SK-N-SH (cell line): ENCODE measurements at regions not wholly inside any gene's neighbourhood (a gene's known extent, or its start where the extent isn't known, plus 50 kb on each side); places are given as distances from the start of the nearest gene placed in this dataset.

Experiments
- TF ChIP-seq, protein P1 (sequence below): fragments of 200-600 bp; sonication (generic); IDR thresholded peaks from 2 replicates; pipeline ENCODE4 v1.6.1; 2017; ENCODE audit warnings: antibody characterized with exemption, mild to moderate bottlenecking, moderate library complexity
- TF ChIP-seq, protein P2 (sequence below): IDR thresholded peaks from 2 replicates; pipeline ENCODE4 v1.6.1; 2012; ENCODE audit warnings: mild to moderate bottlenecking, low read depth, low read length, moderate library complexity

DNA sequence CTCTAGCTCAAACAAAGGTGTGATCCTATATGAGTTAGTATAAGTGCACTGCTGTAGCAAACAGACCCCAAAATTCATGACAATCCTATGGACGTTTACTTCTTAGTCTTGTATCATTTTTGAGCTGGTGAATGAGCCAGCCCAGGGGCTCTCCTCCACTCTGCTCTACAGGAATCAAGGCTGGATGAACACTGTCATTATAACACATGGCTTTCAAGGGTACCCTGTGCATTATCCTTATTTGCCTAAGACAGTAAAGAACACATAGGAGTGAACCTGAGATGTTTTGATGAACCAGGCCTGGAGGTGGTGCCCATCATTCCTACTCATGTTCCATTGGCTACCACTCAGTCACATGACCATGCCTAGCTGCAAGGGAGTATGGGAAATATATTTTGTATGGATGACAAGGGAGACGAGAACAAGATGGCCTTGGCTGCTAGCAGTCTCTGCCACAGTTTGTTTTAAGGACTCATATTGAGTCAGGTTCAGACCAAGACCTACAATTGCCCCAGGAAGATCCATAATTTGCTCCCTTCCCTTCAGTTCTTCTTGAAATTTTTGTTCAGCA, 107.4 kb upstream of the HES1 start:
- TF ChIP-seq, protein P1, sequence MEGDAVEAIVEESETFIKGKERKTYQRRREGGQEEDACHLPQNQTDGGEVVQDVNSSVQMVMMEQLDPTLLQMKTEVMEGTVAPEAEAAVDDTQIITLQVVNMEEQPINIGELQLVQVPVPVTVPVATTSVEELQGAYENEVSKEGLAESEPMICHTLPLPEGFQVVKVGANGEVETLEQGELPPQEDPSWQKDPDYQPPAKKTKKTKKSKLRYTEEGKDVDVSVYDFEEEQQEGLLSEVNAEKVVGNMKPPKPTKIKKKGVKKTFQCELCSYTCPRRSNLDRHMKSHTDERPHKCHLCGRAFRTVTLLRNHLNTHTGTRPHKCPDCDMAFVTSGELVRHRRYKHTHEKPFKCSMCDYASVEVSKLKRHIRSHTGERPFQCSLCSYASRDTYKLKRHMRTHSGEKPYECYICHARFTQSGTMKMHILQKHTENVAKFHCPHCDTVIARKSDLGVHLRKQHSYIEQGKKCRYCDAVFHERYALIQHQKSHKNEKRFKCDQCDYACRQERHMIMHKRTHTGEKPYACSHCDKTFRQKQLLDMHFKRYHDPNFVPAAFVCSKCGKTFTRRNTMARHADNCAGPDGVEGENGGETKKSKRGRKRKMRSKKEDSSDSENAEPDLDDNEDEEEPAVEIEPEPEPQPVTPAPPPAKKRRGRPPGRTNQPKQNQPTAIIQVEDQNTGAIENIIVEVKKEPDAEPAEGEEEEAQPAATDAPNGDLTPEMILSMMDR: no peak
- TF ChIP-seq, protein P2, sequence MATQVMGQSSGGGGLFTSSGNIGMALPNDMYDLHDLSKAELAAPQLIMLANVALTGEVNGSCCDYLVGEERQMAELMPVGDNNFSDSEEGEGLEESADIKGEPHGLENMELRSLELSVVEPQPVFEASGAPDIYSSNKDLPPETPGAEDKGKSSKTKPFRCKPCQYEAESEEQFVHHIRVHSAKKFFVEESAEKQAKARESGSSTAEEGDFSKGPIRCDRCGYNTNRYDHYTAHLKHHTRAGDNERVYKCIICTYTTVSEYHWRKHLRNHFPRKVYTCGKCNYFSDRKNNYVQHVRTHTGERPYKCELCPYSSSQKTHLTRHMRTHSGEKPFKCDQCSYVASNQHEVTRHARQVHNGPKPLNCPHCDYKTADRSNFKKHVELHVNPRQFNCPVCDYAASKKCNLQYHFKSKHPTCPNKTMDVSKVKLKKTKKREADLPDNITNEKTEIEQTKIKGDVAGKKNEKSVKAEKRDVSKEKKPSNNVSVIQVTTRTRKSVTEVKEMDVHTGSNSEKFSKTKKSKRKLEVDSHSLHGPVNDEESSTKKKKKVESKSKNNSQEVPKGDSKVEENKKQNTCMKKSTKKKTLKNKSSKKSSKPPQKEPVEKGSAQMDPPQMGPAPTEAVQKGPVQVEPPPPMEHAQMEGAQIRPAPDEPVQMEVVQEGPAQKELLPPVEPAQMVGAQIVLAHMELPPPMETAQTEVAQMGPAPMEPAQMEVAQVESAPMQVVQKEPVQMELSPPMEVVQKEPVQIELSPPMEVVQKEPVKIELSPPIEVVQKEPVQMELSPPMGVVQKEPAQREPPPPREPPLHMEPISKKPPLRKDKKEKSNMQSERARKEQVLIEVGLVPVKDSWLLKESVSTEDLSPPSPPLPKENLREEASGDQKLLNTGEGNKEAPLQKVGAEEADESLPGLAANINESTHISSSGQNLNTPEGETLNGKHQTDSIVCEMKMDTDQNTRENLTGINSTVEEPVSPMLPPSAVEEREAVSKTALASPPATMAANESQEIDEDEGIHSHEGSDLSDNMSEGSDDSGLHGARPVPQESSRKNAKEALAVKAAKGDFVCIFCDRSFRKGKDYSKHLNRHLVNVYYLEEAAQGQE: no peak
